ENCODE measurements at regions not wholly inside any gene's neighbourhood (a gene's known extent, or its start where the extent isn't known, plus 50 kb on each side); places are given as distances from the start of the nearest gene placed in this dataset.

- TF ChIP-seq CTCF (IDR thresholded peaks at IDR 0.05), result no peak
- no peak for TF ChIP-seq SIN3A (IDR thresholded peaks at IDR 0.05; ENCODE audit: borderline replicate concordance, insufficient read depth, low read depth, low read length)
- TF ChIP-seq TCF7L2 (IDR thresholded peaks at IDR 0.05; ENCODE audit: low read depth, low read length), result no peak
These were observed 492.6 kb upstream of the BRINP1 start for GRCh38 chr9:119861842-119862241.
